Kidney epithelial cell (primary cell): ENCODE measurements at regions not wholly inside any gene's neighbourhood (a gene's known extent, or its start where the extent isn't known, plus 50 kb on each side); places are given as distances from the start of the nearest gene placed in this dataset.

Experiments
- DNase-seq: peaks from one replicate; pipeline ENCODE4 v3.0.0-alpha.2; 2010; ENCODE audit warnings: low read depth
- H3K27me3 ChIP-seq: 2 replicates; pipeline ENCODE4 v1.6.0; 2011; ENCODE audit warnings: low read length; ENCODE audit not compliant: control insufficient read depth, insufficient read depth
- H3K36me3 ChIP-seq: 2 replicates; pipeline ENCODE4 v1.5.1; 2011; ENCODE audit warnings: low read length; ENCODE audit not compliant: control insufficient read depth, insufficient read depth
- H3K4me3 ChIP-seq: 2 replicates; pipeline ENCODE4 v1.5.1; 2011; ENCODE audit warnings: low read depth, mild to moderate bottlenecking, control low read depth, low read length
- CTCF ChIP-seq: IDR thresholded peaks from 2 replicates; pipeline ENCODE4 v1.5.1; 2011; ENCODE audit warnings: mild to moderate bottlenecking, moderate library complexity, low read length, control low read depth, inconsistent platforms; ENCODE audit not compliant: insufficient read depth, poor library complexity, severe bottlenecking

- Histone ChIP-seq H3K4me3 (no peak overlapping the region), H3K27me3 (no peaks in the 10 kb centered on the region), H3K36me3 (no peaks in the 10 kb centered on the region)
- no peak for TF ChIP-seq CTCF
- no peak for DNase-seq
These were observed 448.5 kb downstream of the NUF2 start for GRCh38 chr1:163770265-163770664.

- Histone ChIP-seq H3K4me3 (no peak overlapping the region), H3K27me3 (no peaks in the 10 kb centered on the region), H3K36me3 (no peaks in the 10 kb centered on the region)
- no peak for DNase-seq
- TF ChIP-seq CTCF, result no peak
These were observed 449.9 kb downstream of the NUF2 start for GRCh38 chr1:163771637-163772036.

- DNase-seq, result no peak
These were observed 450.5 kb downstream of the NUF2 start for GRCh38 chr1:163772246-163772645.

GRCh38 chr1:163773396-163773795 lies 451.6 kb downstream of the NUF2 start:
- no peak for DNase-seq
- no peaks in the 10 kb centered on the region for H3K27me3 ChIP-seq
- TF ChIP-seq CTCF, result no peak
- no peak overlapping the region for H3K4me3 ChIP-seq
- H3K36me3 ChIP-seq, result no peaks in the 10 kb centered on the region

More at GRCh38 chr1:163772246-163772645, 450.5 kb downstream of the NUF2 start:
- H3K27me3 ChIP-seq, result no peaks in the 10 kb centered on the region
- H3K36me3 ChIP-seq, result no peaks in the 10 kb centered on the region
- H3K4me3 ChIP-seq, result no peak overlapping the region
- TF ChIP-seq CTCF, result no peak

- DNase-seq, result no peak
- TF ChIP-seq CTCF, result no peak
- no peaks in the 10 kb centered on the region for H3K27me3 ChIP-seq
- H3K4me3 ChIP-seq, result no peak overlapping the region
- H3K36me3 ChIP-seq, result no peaks in the 10 kb centered on the region
These were observed 452.7 kb downstream of the NUF2 start for GRCh38 chr1:163774401-163774945.

- Histone ChIP-seq H3K36me3 (no peaks in the 10 kb centered on the region), H3K27me3 (no peaks in the 10 kb centered on the region), H3K4me3 (no peak overlapping the region)
- no peak for TF ChIP-seq CTCF
- DNase-seq, result no peak
These were observed 453.3 kb downstream of the NUF2 start for GRCh38 chr1:163774978-163775620.
